ENCODE measurements at regions not wholly inside any gene's neighbourhood (a gene's known extent, or its start where the extent isn't known, plus 50 kb on each side); places are given as distances from the start of the nearest gene placed in this dataset.

DNA sequence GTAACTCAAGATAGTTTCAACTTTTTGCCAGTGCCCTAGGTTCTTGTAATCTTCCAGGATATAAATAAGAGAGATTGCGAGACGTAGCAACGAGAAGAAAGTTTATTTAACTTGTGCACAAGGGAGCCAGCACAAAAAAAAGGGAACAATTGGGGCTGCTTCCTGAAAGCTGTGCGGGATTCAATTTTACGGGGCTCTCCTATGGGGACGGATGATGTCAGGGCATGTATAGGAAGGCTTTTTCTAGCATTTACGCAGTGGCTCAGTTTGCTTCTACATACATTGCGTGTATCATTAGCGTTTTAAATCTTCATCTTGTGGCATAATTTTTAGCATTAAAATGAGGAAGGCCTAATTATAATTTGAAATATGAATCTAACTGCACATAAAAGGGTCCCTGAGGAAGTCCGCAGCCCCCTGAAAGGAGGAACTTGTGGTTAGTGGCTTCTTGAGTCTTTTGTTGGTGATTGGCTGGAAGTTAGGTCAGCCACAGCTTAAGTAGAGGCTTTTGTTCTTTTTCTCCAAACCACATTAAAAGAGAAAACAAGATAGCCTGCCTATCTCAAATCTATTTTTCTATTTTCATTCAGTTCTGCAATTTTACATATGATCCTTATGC lies 668.2 kb upstream of the NDST4 start:
- Mint-ChIP-seq H3K27ac (no peak overlapping the region), H3K27me3 (ENCODE audit: low read depth) (no peaks in the 10 kb centered on the region), H3K36me3 (no peaks in the 10 kb centered on the region), H3K4me1 (peaks cover 3% of the 10 kb centered on the region), H3K4me3 (peak overlapping the region; percentile 9), H3K9me3 (no peaks in the 10 kb centered on the region)
- DNase-seq (ENCODE audit: low spot score in 2 of 2, unreplicated experiment in 2 of 2) = no peak
- TF ChIP-seq CTCF (IDR thresholded peaks at IDR 0.05; ENCODE audit: unreplicated experiment) = no peak

- Mint-ChIP-seq H3K27ac (no peak overlapping the region), H3K36me3 (no peaks in the 10 kb centered on the region), H3K27me3 (ENCODE audit: low read depth) (no peaks in the 10 kb centered on the region), H3K4me3 (no peak overlapping the region), H3K4me1 (peaks cover 3% of the 10 kb centered on the region), H3K9me3 (no peaks in the 10 kb centered on the region)
- TF ChIP-seq CTCF (IDR thresholded peaks at IDR 0.05; ENCODE audit: unreplicated experiment) = no peak
- no peak for DNase-seq (ENCODE audit: low spot score in 2 of 2, unreplicated experiment in 2 of 2)
These were observed 667.4 kb upstream of the NDST4 start for GRCh38 chr4:115780835-115781234.

DNA sequence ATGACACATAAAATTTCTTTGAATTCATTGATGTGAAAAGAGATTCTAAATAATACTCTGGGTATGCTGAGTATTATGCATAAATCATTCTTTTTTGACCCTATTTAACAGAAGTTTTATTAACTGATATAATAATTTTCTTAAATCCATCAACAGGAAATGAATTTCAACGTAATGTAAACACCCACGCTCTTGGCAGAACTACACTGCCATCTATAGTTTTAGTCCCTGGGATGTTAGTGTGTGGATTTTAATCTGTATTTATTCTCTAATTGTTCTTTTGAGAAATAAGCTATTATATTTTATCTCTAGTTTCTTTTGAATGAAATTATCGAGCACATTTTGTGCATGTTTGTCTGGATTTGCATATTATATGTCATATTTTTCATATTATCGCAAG lies 666.8 kb upstream of the NDST4 start:
- Mint-ChIP-seq H3K4me3 (no peak overlapping the region), H3K4me1 (peaks cover 3% of the 10 kb centered on the region), H3K36me3 (no peaks in the 10 kb centered on the region), H3K27me3 (ENCODE audit: low read depth) (no peaks in the 10 kb centered on the region), H3K9me3 (no peaks in the 10 kb centered on the region), H3K27ac (no peak overlapping the region)
- TF ChIP-seq CTCF (IDR thresholded peaks at IDR 0.05; ENCODE audit: unreplicated experiment) = no peak
- DNase-seq (ENCODE audit: low spot score in 2 of 2, unreplicated experiment in 2 of 2) = no peak

- TF ChIP-seq CTCF (IDR thresholded peaks at IDR 0.05; ENCODE audit: unreplicated experiment) = no peak
- Mint-ChIP-seq H3K27me3 (ENCODE audit: low read depth) (no peaks in the 10 kb centered on the region), H3K4me1 (peaks cover 5% of the 10 kb centered on the region), H3K36me3 (no peaks in the 10 kb centered on the region), H3K4me3 (no peak overlapping the region), H3K9me3 (no peaks in the 10 kb centered on the region), H3K27ac (no peak overlapping the region)
- no peak for DNase-seq (ENCODE audit: low spot score in 2 of 2, unreplicated experiment in 2 of 2)
These were observed 656.7 kb upstream of the NDST4 start for GRCh38 chr4:115770046-115770543.

DNA sequence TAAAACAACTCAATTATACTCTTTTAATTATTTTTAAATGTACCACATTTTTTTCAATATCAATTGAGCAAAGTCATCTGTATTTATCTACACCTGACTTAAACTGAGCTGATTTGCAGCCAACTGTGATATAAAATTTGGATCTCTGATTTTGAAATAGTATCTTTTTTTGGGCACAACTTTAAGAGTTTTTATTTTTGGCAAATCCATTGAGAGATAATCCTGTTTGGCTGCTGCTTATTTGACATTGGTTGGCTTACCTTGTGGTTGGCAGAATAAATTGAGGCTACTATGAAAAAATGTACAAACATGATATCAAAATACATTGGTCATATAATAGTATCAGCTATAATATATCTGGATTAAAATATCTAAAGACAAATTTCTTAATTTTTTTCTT lies 656.0 kb upstream of the NDST4 start:
- no peak for DNase-seq (ENCODE audit: low spot score in 2 of 2, unreplicated experiment in 2 of 2)
- H3K27ac Mint-ChIP-seq = no peak overlapping the region

More for the DNA sequence above, 656.0 kb upstream of the NDST4 start:
- Mint-ChIP-seq H3K4me3 (no peak overlapping the region), H3K4me1 (peaks cover 5% of the 10 kb centered on the region), H3K9me3 (no peaks in the 10 kb centered on the region), H3K36me3 (no peaks in the 10 kb centered on the region), H3K27me3 (ENCODE audit: low read depth) (no peaks in the 10 kb centered on the region)
- TF ChIP-seq CTCF (IDR thresholded peaks at IDR 0.05; ENCODE audit: unreplicated experiment) = no peak
